Activated naive CD8-positive, alpha-beta T cell treated with anti-CD3 and anti-CD28 coated beads, Interleukin-2, amount 50 U/mL, for 24 hours (primary cell): ENCODE measurements at regions not wholly inside any gene's neighbourhood (a gene's known extent, or its start where the extent isn't known, plus 50 kb on each side); places are given as distances from the start of the nearest gene placed in this dataset.

Source experiments
- ATAC-seq: fragments of 150-1000 bp; cut with Tn5 transposase; one replicate; pipeline ENCODE4 v1.10.0; 2021
- DNase-seq: peaks from one replicate; pipeline ENCODE4 v3.0.0; 2021
- H3K27ac Mint-ChIP-seq: one replicate; pipeline ENCODE4 v1.8.0; 2021; ENCODE audit warnings: mild to moderate bottlenecking, mixed read lengths
- H3K27me3 Mint-ChIP-seq: one replicate; pipeline ENCODE4 v1.8.0; 2021; ENCODE audit warnings: mixed read lengths
- H3K36me3 Mint-ChIP-seq: one replicate; pipeline ENCODE4 v1.8.0; 2021; ENCODE audit warnings: low read depth, mixed read lengths
- H3K4me1 Mint-ChIP-seq: one replicate; pipeline ENCODE4 v1.8.0; 2021; ENCODE audit warnings: mixed read lengths
- H3K4me3 Mint-ChIP-seq: one replicate; pipeline ENCODE4 v1.8.0; 2021; ENCODE audit warnings: mild to moderate bottlenecking, moderate library complexity, mixed read lengths
- H3K9me3 Mint-ChIP-seq: one replicate; pipeline ENCODE4 v1.8.0; 2021; ENCODE audit warnings: mixed read lengths

DNA sequence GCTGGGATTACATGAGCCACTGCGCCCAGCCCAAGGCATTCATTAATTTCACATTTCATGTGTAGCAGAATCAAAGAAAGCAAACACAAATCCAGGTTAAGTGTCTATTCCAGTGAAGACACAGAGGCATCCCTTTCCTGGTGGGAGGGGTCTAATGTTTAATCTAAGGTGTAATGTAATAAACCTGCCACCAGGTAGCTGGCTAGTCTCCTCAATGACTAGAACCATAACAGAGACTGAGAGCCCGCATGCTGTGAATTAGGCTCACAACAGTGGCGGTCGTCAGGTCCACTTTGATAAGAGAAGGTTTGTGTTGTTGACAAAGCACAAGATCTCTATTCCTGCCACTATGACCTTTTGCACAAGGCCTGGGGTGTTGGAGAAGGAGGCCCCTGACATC, 64.2 kb upstream of the ADA2 start:
- Mint-ChIP-seq H3K27me3 (peaks cover 2% of the 10 kb centered on the region), H3K9me3 (no peaks in the 10 kb centered on the region), H3K27ac (no peak overlapping the region), H3K4me1 (peaks cover 27% of the 10 kb centered on the region), H3K36me3 (no peaks in the 10 kb centered on the region), H3K4me3 (no peak overlapping the region)
- DNase-seq (no peak), ATAC-seq (no peak)

DNA sequence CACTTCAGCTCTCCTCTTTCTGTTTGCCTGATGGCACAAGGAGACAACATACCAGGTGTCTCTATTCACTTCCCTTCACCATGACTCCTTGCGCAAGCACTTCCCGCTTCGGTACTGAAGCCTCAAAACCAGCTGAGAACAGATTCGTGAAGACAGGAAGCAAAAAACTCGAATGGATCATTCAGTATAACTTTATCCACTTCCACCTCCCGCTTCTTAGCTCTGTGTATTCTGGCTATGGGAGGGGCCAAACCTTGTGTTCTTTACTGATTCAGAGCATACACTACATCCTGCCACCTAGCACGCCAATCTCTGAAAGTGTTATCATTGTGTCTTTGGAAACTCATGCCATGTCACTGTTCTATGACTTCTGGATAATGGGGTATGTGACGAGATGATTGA, 62.2 kb upstream of the ADA2 start:
- Mint-ChIP-seq H3K27ac (peak overlapping the region; percentile 83), H3K27me3 (peaks cover 2% of the 10 kb centered on the region), H3K4me3 (peak overlapping the region; percentile 6), H3K36me3 (no peaks in the 10 kb centered on the region), H3K4me1 (peaks cover 27% of the 10 kb centered on the region), H3K9me3 (no peaks in the 10 kb centered on the region)
- ATAC-seq (peak; percentile 56), DNase-seq (no peak)

DNA sequence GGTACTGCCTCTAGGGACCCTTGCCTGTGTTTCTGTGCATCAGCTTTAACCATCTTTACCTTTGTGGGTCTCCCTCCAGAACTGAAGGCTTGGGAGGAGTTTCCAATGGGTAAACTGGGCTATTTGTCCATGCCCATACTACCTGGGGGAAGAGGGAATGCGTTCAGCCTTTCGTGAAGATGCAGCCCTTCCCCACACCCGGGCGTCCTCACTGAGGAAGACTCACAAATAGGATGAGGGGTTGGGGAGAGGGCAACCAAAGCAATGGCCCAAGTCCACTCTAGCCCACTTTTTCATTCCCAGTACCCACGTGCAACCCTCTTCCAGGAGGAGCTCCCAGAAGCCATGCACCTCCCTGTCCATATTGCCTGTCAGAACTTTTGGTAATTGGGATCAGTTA, 61.8 kb upstream of the ADA2 start:
- peak overlapping the region; percentile 6 for H3K4me3 Mint-ChIP-seq
- H3K36me3 Mint-ChIP-seq, result no peaks in the 10 kb centered on the region
- H3K4me1 Mint-ChIP-seq, result peaks cover 27% of the 10 kb centered on the region
- ATAC-seq (no peak), DNase-seq (no peak)
- H3K9me3 Mint-ChIP-seq, result no peaks in the 10 kb centered on the region
- peaks cover 2% of the 10 kb centered on the region for H3K27me3 Mint-ChIP-seq
- peak overlapping the region; percentile 83 for H3K27ac Mint-ChIP-seq

DNA sequence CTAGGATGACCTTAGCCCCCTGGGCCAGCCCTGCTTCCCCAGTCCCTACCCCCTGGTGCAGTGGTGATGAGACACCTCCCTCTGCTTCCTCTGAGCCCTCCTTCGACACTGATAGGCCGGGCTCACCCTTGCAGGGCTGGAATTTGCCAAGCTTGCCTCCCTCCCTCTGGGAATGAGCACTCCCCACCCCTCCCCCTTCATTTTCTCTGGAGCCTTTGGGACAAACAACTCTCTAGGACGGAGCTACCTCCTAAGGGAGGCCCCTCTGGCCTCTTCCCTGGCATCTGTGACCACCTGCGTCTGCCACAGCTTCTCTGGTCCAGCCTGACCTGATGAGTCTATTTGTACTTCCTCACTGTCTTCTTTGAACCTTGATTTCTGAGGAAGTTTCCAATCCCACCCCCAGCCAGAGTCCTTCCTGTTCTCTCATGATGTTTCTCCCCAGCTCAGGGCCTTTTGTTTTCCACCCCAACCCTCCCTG, 53.3 kb upstream of the ADA2 start:
- Mint-ChIP-seq H3K36me3 (no peaks in the 10 kb centered on the region), H3K4me3 (no peak overlapping the region), H3K27ac (no peak overlapping the region), H3K4me1 (peaks cover 9% of the 10 kb centered on the region), H3K27me3 (peaks cover 1% of the 10 kb centered on the region), H3K9me3 (no peaks in the 10 kb centered on the region)
- ATAC-seq (no peak), DNase-seq (no peak)

DNA sequence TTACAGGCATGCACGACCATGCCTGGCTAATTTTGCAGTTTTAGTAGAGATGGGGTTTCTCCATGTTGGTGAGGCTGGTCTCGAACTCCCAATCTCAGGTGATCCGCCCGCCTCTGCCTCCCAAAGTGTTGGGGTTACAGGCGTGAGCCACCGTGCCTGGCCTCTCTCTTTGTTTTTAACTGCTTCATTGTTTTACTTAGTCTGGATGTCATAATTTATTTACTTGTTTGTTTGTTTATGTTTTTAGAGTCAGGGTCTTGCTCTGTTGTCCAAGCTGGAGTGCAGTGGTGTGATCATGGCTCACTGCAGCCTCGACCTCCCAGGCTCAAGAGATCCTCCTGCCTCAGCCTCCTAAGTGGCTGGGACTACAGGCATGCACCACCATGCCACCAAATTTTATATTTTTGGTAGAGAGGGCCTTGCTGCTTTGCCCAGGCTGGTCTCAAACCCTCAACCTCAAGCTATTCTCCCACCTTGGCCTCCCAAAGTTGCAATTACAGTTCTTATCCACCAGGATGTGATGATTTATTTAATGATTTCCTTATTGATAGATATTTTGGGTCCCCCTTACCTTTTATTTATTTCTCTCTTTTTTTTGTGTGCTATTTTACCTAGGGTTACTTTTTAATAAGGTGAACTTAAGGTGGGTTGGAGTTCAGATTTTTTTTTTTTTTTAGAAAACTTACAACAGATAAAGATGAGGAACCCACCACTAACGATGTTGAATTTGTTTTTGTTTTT, 52.6 kb upstream of the ADA2 start:
- peaks cover 1% of the 10 kb centered on the region for H3K27me3 Mint-ChIP-seq
- no peak overlapping the region for H3K4me3 Mint-ChIP-seq
- H3K4me1 Mint-ChIP-seq, result peaks cover 16% of the 10 kb centered on the region
- H3K9me3 Mint-ChIP-seq, result no peaks in the 10 kb centered on the region
- no peak for DNase-seq
- no peak overlapping the region for H3K27ac Mint-ChIP-seq
- no peaks in the 10 kb centered on the region for H3K36me3 Mint-ChIP-seq
- ATAC-seq, result no peak

- Mint-ChIP-seq H3K27me3 (peaks cover 3% of the 10 kb centered on the region), H3K27ac (no peak overlapping the region), H3K36me3 (no peaks in the 10 kb centered on the region), H3K9me3 (no peaks in the 10 kb centered on the region), H3K4me1 (peaks cover 20% of the 10 kb centered on the region), H3K4me3 (no peak overlapping the region)
- DNase-seq, result no peak
- peak; percentile 18 for ATAC-seq
Observed at GRCh38 chr22:17269607-17270261, 50.5 kb upstream of the ADA2 start.

GRCh38 chr22:17269224-17269606, 50.0 kb upstream of the ADA2 start:
- no peak overlapping the region for H3K27ac Mint-ChIP-seq
- no peaks in the 10 kb centered on the region for H3K9me3 Mint-ChIP-seq
- peaks cover 3% of the 10 kb centered on the region for H3K27me3 Mint-ChIP-seq
- peaks cover 20% of the 10 kb centered on the region for H3K4me1 Mint-ChIP-seq
- DNase-seq (no peak), ATAC-seq (no peak)
- no peaks in the 10 kb centered on the region for H3K36me3 Mint-ChIP-seq
- H3K4me3 Mint-ChIP-seq, result no peak overlapping the region
